HG03135 (cell line): ENCODE measurements at regions not wholly inside any gene's neighbourhood (a gene's known extent, or its start where the extent isn't known, plus 50 kb on each side); places are given as distances from the start of the nearest gene placed in this dataset.
A peak's percentile ranks its signal among the peaks of the same experiment; 100 is the strongest.

Experiments
- ATAC-seq: cut with Tn5 transposase; IDR thresholded peaks from one replicate; pipeline ENCODE4 v1.9.1; 2021; ENCODE audit warnings: mild to moderate bottlenecking, moderate library complexity; ENCODE audit not compliant: unreplicated experiment

DNA sequence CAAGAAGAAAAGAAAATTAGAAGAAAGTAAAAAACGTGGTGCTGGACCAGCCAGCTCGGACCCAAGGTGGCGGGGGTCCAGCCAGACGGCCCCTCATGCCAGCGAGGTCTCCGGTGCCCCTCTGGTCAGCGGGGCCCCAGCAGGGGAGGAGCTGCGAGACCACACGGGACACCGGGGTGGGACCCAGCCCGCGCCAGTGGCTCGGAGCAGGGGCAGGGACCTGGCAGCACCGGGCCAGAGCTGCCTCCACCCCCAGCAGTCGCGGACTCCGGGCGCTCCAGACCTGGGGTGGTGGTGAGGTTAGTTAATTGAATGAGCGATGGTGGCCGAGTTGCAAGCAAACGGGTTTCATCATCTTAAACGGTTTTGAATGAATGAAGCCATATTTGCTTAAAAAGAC is 289.9 kb upstream of the MC4R start:
- no peak for ATAC-seq

DNA sequence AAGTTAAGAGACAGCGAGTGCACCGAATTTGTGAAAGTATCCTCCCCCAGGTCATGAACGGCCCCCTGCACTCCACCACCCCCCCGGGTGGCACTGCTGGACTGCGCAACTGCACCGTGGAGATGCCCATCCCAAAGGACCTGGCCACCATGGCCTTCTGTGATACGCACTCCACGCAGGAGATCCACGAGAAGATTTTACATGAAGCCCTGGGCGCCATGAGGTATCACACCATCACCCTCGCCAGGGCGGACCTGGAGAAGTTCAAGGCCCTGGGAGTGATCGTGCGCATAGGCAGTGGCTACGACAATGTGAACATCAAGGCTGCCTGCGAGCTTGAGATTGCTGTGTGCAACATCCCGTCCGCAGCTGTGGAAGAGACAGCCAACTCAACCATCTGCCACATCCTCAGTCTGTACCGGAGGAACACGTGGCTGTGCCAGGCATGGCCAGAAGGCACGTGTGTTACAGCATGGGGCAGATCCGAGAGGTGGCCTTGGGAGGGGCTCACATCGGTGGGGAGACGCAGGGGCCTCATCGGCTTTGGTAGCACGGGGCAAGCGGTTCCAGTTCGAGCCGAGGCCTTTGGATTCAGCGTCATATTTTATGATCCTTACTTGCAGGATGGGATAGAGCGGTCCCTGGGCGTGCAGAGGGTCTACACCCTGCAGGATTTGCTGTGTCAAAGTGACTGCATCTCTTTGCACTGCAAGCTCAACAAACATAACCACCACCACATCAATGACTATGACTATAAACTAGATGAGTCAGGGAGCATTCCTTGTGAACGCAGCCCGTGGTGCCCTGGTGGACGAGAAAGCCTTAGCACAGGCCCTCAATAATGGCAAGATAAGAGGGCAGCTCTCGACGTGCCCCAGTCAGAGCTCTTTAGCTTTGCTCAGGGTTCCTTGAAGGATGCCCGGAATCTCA is 290.8 kb upstream of the MC4R start:
- no peak for ATAC-seq

DNA sequence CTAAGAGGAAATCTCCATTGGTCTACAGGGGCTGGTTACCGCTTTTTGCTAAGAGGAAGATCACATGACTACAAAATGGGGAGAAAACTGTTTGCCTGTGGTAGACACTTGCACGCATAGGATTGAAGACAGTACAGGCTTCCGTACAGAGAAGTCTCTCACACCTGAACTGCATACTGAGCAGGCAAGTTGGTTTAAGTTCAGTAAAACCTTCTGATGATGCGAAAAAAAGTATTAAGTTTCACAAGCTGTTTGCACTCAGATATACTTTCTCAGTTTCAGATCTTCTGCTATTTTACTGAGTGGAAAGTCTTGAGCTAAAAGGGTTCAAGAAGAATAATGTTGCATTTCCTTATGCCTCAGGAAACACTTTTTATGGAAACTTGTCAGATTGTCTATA is 292.2 kb upstream of the MC4R start:
- ATAC-seq, result peak; percentile 69

DNA sequence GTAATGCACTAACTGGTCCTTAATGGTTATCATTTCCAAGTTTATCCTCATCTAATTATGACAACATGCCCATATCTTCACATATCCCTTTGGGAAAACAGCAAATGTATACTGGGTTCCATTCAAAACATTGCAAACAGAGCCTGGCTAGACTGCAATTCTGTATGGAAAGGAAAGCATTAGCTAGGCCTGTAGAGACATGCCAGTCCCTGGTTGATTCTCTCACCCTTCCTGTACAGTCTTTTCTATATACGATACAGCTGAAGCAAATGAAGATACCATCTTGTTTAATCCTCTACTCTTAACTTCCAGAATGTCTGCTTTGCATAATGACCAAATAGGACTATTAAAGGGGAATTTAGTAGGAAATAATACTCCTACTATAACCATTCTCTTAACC is 294.4 kb upstream of the MC4R start:
- ATAC-seq, result no peak

DNA sequence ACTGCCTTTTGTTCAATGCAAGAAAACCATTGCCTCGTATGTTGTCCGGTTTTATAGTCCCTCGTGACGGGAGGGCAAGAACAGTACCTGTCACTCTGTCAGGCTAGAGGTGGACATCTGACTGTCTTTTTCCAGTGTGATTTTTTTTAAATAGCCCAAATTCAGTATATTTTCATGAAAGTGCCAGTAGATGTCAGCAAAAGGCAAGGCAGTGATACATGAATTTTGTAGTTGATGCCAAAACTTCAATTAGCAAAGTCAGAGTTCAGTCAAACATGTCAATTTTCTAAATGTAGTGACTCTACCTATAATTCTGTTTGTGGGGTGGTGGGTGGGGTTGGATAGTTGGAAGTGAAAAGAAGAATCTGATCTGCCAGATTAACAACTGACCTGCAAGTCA is 296.0 kb upstream of the MC4R start:
- no peak for ATAC-seq

DNA sequence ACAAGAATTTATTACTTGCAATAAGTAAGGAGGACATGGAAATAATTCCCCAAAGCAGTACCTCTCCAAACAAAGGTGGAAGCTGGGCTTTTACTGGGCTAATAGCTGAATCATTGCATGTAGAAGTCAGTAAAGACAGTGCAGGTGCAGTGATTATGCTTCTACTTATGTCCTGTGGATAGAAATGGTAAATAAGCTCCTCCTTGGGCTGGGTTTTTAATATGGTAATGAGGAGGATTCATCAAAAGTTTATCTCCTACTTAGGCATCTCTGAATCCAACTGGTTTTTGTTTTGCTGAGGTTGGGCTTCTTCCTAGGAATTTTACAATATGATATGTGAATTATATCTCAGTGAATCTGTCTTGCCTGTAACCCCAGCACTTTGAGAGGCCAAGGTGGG is 297.4 kb upstream of the MC4R start:
- no peak for ATAC-seq

DNA sequence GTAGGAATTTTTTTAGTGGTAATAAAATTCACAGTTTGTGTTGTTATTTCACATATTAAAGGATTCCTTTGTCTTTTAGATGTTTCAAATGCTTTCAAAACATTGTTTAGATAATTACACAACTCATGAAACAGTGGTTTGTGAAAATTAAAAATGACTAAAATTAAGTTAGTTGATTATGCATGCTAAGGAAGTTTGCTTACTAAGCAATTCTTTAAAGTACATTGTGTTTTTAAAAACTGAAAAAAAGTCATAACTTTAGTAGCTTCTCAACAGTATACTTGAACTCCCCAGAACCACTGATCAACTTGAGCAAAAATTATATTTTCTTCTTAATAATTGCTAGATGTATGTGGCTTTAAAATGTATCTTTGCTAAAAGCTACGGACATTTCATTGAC is 298.4 kb upstream of the MC4R start:
- ATAC-seq, result no peak

DNA sequence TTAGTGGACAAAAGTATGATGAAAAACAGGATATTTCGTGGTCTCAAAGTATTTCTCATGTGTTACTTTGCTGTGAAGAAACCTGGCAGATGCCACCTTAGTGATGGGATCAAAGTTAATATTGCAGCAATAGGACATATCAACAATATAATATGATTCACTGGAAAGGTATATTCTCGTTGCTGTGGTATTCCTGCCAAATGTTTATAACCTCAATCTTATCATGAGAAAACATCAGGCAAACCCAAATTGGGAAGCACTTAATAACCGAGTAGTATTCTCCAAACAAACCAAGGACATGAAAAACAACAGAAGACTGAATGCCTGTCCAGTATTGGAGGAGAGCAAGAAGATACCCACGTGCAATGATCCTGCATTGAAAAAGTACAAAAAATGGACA is 302.6 kb upstream of the MC4R start:
- no peak for ATAC-seq

DNA sequence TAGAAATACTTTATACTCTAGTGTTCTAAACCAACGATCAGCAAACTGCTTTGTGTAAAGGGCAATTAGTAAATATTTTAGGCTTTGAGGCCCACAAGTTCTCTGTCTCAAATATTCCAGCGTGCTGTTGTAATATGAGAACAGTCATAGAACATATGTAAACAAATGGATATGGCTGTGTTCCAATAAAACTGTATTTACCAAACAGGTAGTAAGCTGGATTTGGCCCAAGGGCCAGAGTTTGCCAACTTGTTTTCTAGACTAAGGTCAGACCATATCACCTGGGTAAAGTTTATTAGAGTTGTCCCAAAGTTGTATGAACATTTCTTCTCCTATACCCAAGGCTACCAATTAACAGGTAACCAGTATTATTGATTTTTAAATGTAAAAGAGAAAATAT is 303.2 kb upstream of the MC4R start:
- no peak for ATAC-seq

DNA sequence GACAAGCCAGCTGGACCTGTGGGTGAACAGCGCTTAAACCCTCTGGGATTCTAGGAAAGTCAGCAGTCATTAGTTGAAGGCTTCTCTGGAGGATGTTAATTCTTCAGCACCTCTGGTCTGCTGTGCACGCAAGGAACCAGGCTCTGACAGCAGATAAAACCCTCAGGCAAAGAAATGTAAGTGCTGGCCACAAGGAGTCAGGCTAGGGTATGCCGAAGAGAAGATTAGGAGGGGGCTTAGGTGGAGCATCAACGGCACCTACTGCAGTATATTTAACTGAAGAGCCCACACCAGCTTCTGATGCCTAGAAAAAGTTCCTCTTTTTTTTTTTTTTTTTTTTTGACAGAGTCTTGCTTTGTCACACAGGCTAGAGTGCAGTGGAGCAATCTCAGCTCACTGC is 304.2 kb upstream of the MC4R start:
- no peak for ATAC-seq

DNA sequence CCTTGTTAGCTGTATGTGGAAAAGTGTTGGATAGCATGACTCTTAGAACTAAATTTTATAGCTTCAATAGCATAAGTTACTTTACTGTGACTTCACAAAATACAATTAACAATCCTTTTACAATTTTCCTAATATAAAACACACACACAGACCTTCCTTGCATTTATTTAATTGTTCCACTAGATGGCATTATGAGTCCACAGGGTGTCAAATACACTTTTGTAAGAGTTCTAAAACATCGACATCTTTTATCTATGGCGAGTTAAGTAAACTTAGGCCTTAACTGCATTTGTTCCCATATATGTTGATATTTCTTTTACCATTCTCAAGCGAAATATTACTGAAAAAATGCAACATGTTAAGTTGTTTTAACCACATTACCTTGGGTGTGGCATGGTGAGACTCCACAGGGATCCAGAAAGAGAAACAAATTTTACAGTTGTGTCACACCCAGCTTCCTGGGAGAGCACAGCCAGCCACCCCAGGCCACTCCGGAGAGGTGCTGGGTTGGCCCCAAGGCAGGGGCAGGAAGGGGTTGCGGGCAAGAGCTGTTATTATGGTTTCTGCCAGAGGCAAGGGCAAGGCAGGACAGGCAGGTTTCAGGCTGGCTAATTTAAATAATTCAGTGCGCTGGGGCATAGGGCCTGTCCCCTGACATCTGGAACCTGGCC is 312.4 kb upstream of the MC4R start:
- ATAC-seq, result no peak

DNA sequence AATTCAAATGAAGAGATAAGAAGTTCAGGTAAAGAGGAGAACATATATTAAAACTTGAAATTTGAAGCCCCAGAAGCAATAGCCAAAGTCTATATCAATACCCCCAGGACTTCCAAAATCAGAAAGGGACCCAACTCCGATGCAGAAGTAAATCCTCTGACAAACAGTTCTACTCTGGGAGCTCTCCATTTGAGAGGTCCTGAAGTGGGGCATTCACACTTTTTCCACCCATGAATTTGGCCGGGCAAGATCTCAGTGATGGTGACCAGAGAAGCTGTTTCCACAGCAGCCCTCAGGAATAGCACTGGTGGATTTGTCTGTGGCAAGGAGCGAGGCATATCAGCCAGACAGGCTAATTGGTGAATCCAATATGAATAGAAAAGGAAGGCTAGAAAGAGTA is 313.6 kb upstream of the MC4R start:
- ATAC-seq, result no peak

DNA sequence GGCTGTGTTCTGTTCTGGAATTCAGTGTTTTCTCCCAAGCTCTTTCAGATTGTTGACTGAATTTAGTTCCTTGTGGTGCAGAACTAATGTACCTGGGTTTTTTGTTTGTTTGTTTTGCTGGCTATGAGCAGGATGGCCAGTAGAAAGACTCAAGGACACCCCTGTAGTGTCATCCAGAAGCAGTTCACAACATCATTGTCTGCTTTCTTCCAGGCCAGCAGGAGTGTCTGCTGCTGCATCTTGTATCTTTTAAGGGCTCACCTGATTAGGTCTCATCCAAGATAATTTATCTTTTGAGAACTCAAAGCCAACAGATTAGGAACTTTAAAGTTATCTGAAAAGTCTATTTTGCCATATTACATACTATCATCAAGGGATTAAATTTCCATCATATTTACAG is 318.5 kb upstream of the MC4R start:
- no peak for ATAC-seq

DNA sequence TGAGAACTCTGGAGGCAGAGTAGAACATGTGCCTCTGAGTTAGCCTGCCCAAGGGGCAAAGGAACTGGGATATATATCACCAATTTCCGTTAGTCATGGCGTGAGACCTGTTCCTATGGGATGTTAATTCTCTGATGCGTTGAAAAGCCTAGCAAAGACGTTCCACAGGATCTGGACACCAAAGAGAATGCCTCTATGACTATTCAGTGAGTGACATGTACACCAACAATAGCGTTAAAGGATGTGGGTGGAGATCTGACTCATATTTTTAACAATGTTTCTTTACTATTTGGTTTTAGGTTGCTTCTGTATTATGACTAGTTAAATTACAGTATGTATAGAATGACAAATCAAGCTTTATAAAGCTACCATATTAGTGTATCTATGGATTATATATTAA is 320.9 kb upstream of the MC4R start:
- ATAC-seq, result no peak

DNA sequence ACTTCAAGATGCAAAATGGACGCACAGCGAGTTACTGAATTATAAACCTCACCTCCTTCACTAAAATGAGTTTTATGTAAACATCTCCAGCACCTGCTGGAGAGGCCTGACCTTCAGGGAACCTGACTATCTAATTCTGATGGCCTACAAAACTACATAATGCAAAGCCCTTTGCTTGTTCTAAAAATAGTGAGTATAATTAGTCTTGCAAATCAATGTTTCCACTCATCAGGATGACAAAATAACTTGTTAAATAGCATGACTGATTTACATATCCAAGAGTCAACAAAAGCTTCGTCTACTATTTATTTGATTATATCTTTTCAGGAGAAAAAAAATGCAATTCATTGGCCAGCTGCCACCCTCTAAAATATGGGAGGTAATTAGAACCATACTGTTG is 326.3 kb upstream of the MC4R start:
- no peak for ATAC-seq

DNA sequence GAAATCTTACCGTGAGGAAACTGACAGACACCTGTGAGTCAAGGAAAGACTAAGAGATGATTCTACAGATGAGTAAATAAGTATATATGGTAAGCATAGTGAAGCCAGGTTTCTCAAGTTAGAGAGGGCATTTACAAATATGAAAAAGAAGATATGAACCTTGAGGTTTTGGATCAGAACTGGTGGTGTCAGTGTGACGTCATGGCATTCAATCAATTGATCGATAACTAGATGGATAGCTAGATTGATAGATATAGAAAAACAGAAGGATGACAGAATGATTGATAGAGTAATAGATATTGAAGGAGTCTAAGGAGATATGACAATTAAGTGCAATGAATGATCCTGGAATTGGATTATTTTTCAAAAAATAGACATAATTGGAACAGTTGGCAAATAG is 350.2 kb upstream of the MC4R start:
- no peak for ATAC-seq

DNA sequence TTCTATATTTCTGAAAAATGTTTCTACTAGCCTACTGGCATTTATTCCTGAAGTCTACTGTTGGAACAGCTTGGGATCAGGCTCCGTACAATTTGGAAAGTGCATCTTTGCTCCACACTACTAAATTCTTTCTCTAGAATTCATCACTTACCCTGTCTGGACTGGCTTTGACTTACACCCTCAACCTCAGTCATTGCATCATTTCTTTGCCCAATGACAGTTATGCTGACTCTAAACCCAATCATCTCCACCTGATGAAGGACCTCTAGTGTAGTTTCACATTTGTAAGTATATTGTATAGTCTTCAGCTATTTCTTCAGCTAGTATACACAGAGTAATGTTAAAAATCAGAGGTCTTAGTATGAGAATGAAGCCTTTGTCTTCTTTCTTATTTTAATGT is 359.6 kb upstream of the MC4R start:
- ATAC-seq, result no peak

DNA sequence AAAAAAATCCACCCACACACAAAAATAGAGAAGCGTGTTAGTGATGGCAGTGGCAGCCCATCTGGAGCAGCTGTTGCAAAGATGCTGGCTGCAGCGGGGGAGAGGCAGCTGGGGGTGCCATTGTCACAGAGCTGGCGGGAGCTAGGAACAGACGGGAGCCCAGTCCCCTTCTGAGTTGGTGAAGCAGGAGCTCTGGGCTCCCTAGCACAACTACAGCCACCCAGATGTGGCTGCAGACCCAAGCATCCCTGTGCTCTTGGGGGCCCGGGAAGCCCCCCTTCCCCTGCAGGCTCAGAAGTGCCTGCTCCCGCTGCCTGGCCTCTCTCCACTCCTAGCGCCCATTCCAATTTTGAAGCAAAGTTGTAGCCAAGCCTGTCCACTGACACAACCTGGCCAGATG is 366.6 kb upstream of the MC4R start:
- no peak for ATAC-seq

DNA sequence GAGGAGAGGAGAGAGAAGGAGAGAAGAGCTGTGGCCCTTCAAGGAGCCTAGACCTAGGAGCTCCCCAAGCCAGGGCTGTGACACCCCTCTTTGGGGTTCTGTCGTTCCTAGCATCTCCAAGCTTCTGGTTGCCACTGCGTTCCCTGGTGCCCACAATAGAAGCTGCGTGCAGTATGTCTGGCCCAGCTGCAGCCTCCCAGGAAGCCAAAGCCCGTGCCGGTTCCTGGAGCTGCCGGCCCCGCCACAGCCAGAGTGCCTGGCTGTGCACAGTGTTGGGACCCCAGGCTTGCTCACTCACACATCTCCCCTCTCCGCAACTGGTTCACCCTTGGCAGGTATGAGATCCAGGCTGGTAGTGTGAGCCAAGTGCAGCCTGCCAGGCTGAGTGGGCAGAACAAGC is 367.7 kb upstream of the MC4R start:
- ATAC-seq, result no peak

DNA sequence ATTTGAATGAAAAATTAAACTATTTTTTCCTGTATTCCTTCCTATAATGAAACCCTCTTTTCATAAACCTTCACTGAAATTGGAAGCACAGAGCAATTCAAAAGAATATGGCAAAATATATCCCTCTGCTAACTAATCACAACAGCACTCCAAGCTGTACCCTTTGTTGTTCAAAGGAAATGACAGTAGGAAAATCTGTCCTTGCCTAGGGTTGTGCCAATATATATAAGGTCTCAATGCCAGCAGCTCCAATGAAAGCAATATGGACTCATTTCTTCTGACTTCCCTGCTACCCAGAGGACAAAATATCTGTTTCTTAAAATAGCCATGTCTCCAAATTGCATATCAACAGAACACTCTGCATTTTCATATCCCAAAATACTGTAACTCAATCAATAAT is 373.9 kb upstream of the MC4R start:
- no peak for ATAC-seq

DNA sequence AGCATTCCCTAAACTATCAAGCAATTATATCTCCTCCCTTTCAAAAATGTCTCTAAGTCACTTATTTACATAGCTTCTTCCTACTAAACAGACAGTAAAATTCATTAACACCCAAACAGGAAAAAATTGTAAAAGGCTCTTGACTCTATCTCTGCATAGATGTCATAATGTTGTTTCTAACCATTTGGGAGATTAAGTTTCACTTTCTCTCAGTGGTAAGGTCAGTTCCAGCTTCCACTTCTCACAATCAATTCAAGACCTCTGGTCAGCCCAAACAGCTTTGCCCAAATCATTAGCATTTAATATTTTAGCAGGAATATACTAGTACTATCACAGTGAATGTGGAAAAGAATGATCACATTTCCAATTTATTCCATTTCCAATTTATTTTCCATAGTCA is 374.3 kb upstream of the MC4R start:
- no peak for ATAC-seq

DNA sequence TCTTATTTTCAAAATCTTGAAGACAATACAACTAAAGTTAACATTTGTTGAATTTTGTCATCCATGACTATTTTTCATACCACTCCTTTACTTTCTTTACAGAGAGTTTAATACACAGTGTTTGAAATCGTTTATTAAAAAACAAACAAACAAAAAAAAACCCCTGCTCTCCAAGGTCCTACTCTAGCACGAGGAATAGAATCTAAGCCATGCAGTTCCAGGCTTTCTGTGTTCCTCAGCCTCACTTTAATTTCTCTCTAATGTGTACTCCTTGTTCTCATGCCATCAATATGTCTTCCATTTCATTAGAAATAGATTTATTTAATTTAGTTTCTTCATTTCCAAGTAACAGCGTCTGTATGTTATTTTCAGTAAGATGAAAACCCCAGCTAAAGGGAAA is 381.2 kb upstream of the MC4R start:
- ATAC-seq, result no peak
